IMR-90 (cell line): ENCODE measurements at regions not wholly inside any gene's neighbourhood (a gene's known extent, or its start where the extent isn't known, plus 50 kb on each side); places are given as distances from the start of the nearest gene placed in this dataset.

Source experiments
- ATAC-seq: fragments of 200-7000 bp; cut with Tn5 transposase; 2 replicates; pipeline ENCODE4 v1.9.1; 2020; ENCODE audit warnings: low read depth, mild to moderate bottlenecking, moderate library complexity
- BruUV-seq: library from RNA; stranded (reverse); fragments of 400-500 nt; replicated peaks from 2 replicates; lab custom pipeline; 2021; lab: Mats Ljungman, UMichigan
- CTCF ChIA-PET: fragments of 300-600 bp; formaldehyde crosslinking; extraction: SDS; loops from one replicate; lab custom pipeline; 2021; ENCODE audit warnings: antibody characterized with exemption; lab: Yijun Ruan, JAX
- POLR2A ChIA-PET: fragments of 300-600 bp; sonication (Branson Sonifier 250); formaldehyde crosslinking; loops from one replicate; lab custom pipeline; 2022; ENCODE audit warnings: antibody characterized with exemption; ENCODE audit not compliant: unreplicated experiment; lab: Charles Lee
- DNase-seq: peaks from one replicate; pipeline ENCODE4 v3.0.0; 2013
- H2AFZ ChIP-seq: replicated peaks from 2 replicates; pipeline ENCODE3; 2013; ENCODE audit warnings: low read length, mild to moderate bottlenecking; ENCODE audit not compliant: poor library complexity
- H2AK5ac ChIP-seq: 2 replicates; pipeline ENCODE4 v1.6.1; 2013; ENCODE audit warnings: low read depth, low read length, inconsistent platforms
- H2AK9ac ChIP-seq: replicated peaks from 2 replicates; pipeline ENCODE3; 2013; ENCODE audit warnings: mild to moderate bottlenecking, low read depth, low read length, moderate library complexity; ENCODE audit not compliant: poor library complexity
- H2BK120ac ChIP-seq: 2 replicates; pipeline ENCODE4 v1.6.1; 2013; ENCODE audit warnings: low read depth, low read length, inconsistent platforms
- H2BK15ac ChIP-seq: 3 replicates; pipeline ENCODE4 v1.6.1; 2013; ENCODE audit warnings: low read depth, low read length, inconsistent platforms
- H2BK20ac ChIP-seq: 2 replicates; pipeline ENCODE4 v1.6.1; 2013; ENCODE audit warnings: low read depth, mild to moderate bottlenecking, inconsistent platforms, low read length, moderate library complexity
- H2BK5ac ChIP-seq: 2 replicates; pipeline ENCODE4 v1.6.1; 2013; ENCODE audit warnings: mild to moderate bottlenecking, low read depth, low read length, inconsistent platforms; ENCODE audit not compliant: poor library complexity, severe bottlenecking
- H3K14ac ChIP-seq: replicated peaks from 2 replicates; pipeline ENCODE4 v1.6.1; 2013; ENCODE audit warnings: low read depth, low read length, inconsistent platforms
- H3K18ac ChIP-seq: 2 replicates; pipeline ENCODE4 v1.6.1; 2013; ENCODE audit warnings: low read depth, low read length, control low read depth
- H3K23ac ChIP-seq: 2 replicates; pipeline ENCODE4 v1.6.1; 2013; ENCODE audit warnings: low read depth, low read length, inconsistent platforms
- H3K27ac ChIP-seq: 2 replicates; pipeline ENCODE4 v1.5.1; 2013; ENCODE audit warnings: mild to moderate bottlenecking, control low read depth, low read length; ENCODE audit not compliant: insufficient read depth
- H3K27me3 ChIP-seq: 2 replicates; pipeline ENCODE4 v1.6.1; 2013; ENCODE audit warnings: low read length; ENCODE audit not compliant: control insufficient read depth, insufficient read depth
- H3K36me3 ChIP-seq: 2 replicates; pipeline ENCODE4 v1.6.1; 2013; ENCODE audit warnings: low read length, mixed read lengths; ENCODE audit not compliant: control insufficient read depth, insufficient read depth
- H3K4ac ChIP-seq: 2 replicates; pipeline ENCODE4 v1.6.1; 2013; ENCODE audit warnings: low read depth, low read length, inconsistent platforms
- H3K4me1 ChIP-seq: 2 replicates; pipeline ENCODE4 v1.6.1; 2013; ENCODE audit warnings: low read length, mixed read lengths; ENCODE audit not compliant: control insufficient read depth, insufficient read depth
- H3K4me2 ChIP-seq: 2 replicates; pipeline ENCODE4 v1.6.1; 2013; ENCODE audit warnings: low read depth, mild to moderate bottlenecking, control low read depth, low read length, moderate library complexity
- H3K4me3 ChIP-seq: 2 replicates; pipeline ENCODE4 v1.5.1; 2013; ENCODE audit warnings: low read depth, mild to moderate bottlenecking, control low read depth, low read length, moderate library complexity; ENCODE audit not compliant: insufficient read depth
- H3K56ac ChIP-seq: 2 replicates; pipeline ENCODE4 v1.6.1; 2013; ENCODE audit warnings: low read length, inconsistent platforms; ENCODE audit not compliant: insufficient read depth; ENCODE audit errors: extremely low read depth
- H3K79me1 ChIP-seq, 2 experiments: 2 replicates each; pipeline ENCODE4 v1.6.1; 2013; ENCODE audit warnings: low read length in 2 of 2, inconsistent platforms in 1 of 2, low read depth in 1 of 2
- H3K9ac ChIP-seq: 2 replicates; pipeline ENCODE4 v1.6.1; 2013; ENCODE audit warnings: low read depth, low read length, control low read depth
- H3K9me1 ChIP-seq: 2 replicates; pipeline ENCODE4 v1.6.1; 2013; ENCODE audit warnings: low read length, inconsistent platforms; ENCODE audit not compliant: insufficient read depth
- H3K9me3 ChIP-seq: 2 replicates; pipeline ENCODE4 v1.6.1; 2013; ENCODE audit warnings: low read length; ENCODE audit not compliant: control insufficient read depth, insufficient read depth
- H4K20me1 ChIP-seq: 2 replicates; pipeline ENCODE4 v1.6.1; 2013; ENCODE audit warnings: low read length, inconsistent platforms; ENCODE audit not compliant: insufficient read depth
- H4K5ac ChIP-seq: 2 replicates; pipeline ENCODE4 v1.6.1; 2013; ENCODE audit warnings: mild to moderate bottlenecking, low read depth, low read length, control low read depth
- H4K8ac ChIP-seq, 2 experiments: 2 replicates each; pipeline ENCODE4 v1.6.1; 2013; ENCODE audit warnings: low read depth in 2 of 2, low read length in 2 of 2, control low read depth in 1 of 2, inconsistent platforms in 1 of 2
- H4K91ac ChIP-seq: 2 replicates; pipeline ENCODE4 v1.6.1; 2013; ENCODE audit warnings: low read depth, low read length, inconsistent platforms; ENCODE audit not compliant: insufficient read depth
- BHLHE40 ChIP-seq: fragments of 150-350 bp; IDR thresholded peaks from 2 replicates; pipeline ENCODE4 v1.6.1; 2016; ENCODE audit warnings: mild to moderate bottlenecking, low read depth, low read length
- CEBPB ChIP-seq: IDR thresholded peaks from 2 replicates; pipeline ENCODE4 v1.6.1; 2012; ENCODE audit warnings: low read depth, low read length, improper control_type of control experiment
- CHD1 ChIP-seq: IDR thresholded peaks from 2 replicates; pipeline ENCODE4 v1.6.1; 2012; ENCODE audit warnings: low read depth, low read length, improper control_type of control experiment
- FOS ChIP-seq: fragments of 150-350 bp; IDR thresholded peaks from 2 replicates; pipeline ENCODE4 v1.6.1; 2016; ENCODE audit warnings: low read depth, low read length
- MAFK ChIP-seq: IDR thresholded peaks from 2 replicates; pipeline ENCODE4 v1.6.1; 2012; ENCODE audit warnings: low read depth, low read length, improper control_type of control experiment
- MAZ ChIP-seq: IDR thresholded peaks from 2 replicates; pipeline ENCODE4 v1.6.1; 2012; ENCODE audit warnings: low read depth, mild to moderate bottlenecking, low read length, improper control_type of control experiment, moderate library complexity, borderline replicate concordance
- MXI1 ChIP-seq: IDR thresholded peaks from 2 replicates; pipeline ENCODE4 v1.6.1; 2012; ENCODE audit warnings: low read depth, mild to moderate bottlenecking, low read length, moderate library complexity, borderline replicate concordance
- NFE2L2 ChIP-seq: fragments of 150-350 bp; IDR thresholded peaks from 2 replicates; pipeline ENCODE4 v1.6.1; 2016; ENCODE audit warnings: low read depth, mild to moderate bottlenecking, low read length
- POLR2A ChIP-seq: IDR thresholded peaks from 2 replicates; pipeline ENCODE4 v1.6.1; 2012; ENCODE audit warnings: mild to moderate bottlenecking, low read depth, low read length
- RAD21 ChIP-seq: IDR thresholded peaks from 2 replicates; pipeline ENCODE4 v1.6.1; 2012; ENCODE audit warnings: low read length, improper control_type of control experiment
- RCOR1 ChIP-seq: IDR thresholded peaks from 2 replicates; pipeline ENCODE4 v1.6.1; 2012; ENCODE audit warnings: mild to moderate bottlenecking, low read length, improper control_type of control experiment; ENCODE audit not compliant: insufficient replicate concordance
- RFX5 ChIP-seq: IDR thresholded peaks from 2 replicates; pipeline ENCODE4 v1.8.0; 2012; ENCODE audit warnings: low read depth, mild to moderate bottlenecking, low read length, moderate library complexity
- SMC3 ChIP-seq: fragments of 150-350 bp; IDR thresholded peaks from 2 replicates; pipeline ENCODE4 v1.6.1; 2016; ENCODE audit warnings: low read depth, mild to moderate bottlenecking, antibody characterized with exemption, low read length, moderate library complexity
- WGBS, 2 experiments: methylation state at CpG; one replicate each; pipeline versions ENCODE4 v1.1.5 to v1.1.7; 2013; ENCODE audit warnings: missing lambda C conversion rate in 2 of 2; ENCODE audit not compliant: insufficient read length in 1 of 2; ENCODE audit errors: extremely low coverage in 2 of 2; 5-methylcytosine and 5-hydroxymethylcytosine counted together
- dilution Hi-C: fragments of 300-500 bp; cut with HindIII; formaldehyde crosslinking; loops from one replicate; pipeline ENCODE4 v1.14.3; 2018; ENCODE audit warnings: low sequenced_read_pairs; ENCODE audit not compliant: unreplicated experiment
- in situ Hi-C: fragments of 300-500 bp; cut with MboI; formaldehyde crosslinking; loops from 3 replicates; pipeline ENCODE4 v1.14.3; 2019; ENCODE audit warnings: low sequenced_read_pairs, inconsistent platforms, mixed read lengths
- intact Hi-C: fragments of 100-400 bp; cut with micrococcal nuclease; formaldehyde crosslinking; loops from 2 replicates; pipeline ENCODE4 v1.10.0; 2022
- TF ChIP-seq, protein P1 (sequence below): fragments of 150-350 bp; IDR thresholded peaks from 2 replicates; pipeline ENCODE4 v1.6.1; 2017; ENCODE audit warnings: mild to moderate bottlenecking, antibody characterized with exemption, low read length, low read depth
- TF ChIP-seq, protein P2 (sequence below): conservative IDR thresholded peaks from 2 replicates; pipeline ENCODE4 v1.5.1; 2012; ENCODE audit warnings: mild to moderate bottlenecking, low read depth, low read length, improper control_type of control experiment
- TF ChIP-seq, protein P3 (sequence below): fragments of 150-350 bp; IDR thresholded peaks from 2 replicates; pipeline ENCODE4 v1.6.1; 2016; ENCODE audit warnings: low read depth, mild to moderate bottlenecking, low read length, moderate library complexity, borderline replicate concordance

DNA sequence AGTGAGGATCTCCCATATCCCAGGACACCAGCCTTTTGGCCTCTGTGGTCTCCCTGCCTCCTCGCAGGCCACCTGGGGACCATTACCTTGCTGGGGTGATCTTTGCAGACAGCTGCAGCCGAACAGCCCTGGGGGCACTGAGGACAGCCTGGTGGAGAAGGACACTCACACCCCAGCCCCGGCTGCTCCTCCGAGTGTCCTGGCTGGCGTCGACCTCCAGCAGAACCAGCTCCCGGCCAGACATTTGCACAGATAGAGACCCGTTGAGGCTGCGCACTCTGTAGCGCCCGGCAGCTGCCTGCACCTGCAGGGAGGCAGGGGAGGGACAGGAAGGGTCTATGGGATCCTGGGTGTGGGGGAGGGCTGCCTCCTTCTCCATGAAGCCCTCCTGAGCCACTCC, 90.3 kb downstream of the RMI2 start:
- no TSS peak for BruUV-seq
- H3K4me3 ChIP-seq = no peak overlapping the region
- no peak overlapping the region for H2AK5ac ChIP-seq
- H4K20me1 ChIP-seq = no peaks in the 10 kb centered on the region
- no peak overlapping the region for H3K56ac ChIP-seq
- H3K9me3 ChIP-seq = peaks cover 18% of the 10 kb centered on the region
- no peak overlapping the region for H3K4me2 ChIP-seq
- dilution Hi-C loops = no loop called here
- ChIA-PET CTCF (no interaction called here), POLR2A (no interaction called here)
- H2AK9ac ChIP-seq = no peak overlapping the region
- no peak overlapping the region for H4K8ac ChIP-seq
- H3K27me3 ChIP-seq = peaks cover 34% of the 10 kb centered on the region
- no peak overlapping the region for H3K9ac ChIP-seq
- intact Hi-C loops = no loop called here
- H3K79me1 ChIP-seq = no peaks in the 10 kb centered on the region
- H2BK15ac ChIP-seq = no peak overlapping the region
- no peak overlapping the region for H4K5ac ChIP-seq
- no peak overlapping the region for H2BK120ac ChIP-seq
- no peaks in the 10 kb centered on the region for H3K9me1 ChIP-seq
- no peak overlapping the region for H3K18ac ChIP-seq
- no peak overlapping the region for H3K27ac ChIP-seq
- no peak for TF ChIP-seq FOS
- no peak for TF ChIP-seq MAZ
- no peak for TF ChIP-seq BHLHE40
- TF ChIP-seq RAD21 = no peak
- no peak for TF ChIP-seq RCOR1
- TF ChIP-seq MAFK = no peak
- TF ChIP-seq, protein P1, sequence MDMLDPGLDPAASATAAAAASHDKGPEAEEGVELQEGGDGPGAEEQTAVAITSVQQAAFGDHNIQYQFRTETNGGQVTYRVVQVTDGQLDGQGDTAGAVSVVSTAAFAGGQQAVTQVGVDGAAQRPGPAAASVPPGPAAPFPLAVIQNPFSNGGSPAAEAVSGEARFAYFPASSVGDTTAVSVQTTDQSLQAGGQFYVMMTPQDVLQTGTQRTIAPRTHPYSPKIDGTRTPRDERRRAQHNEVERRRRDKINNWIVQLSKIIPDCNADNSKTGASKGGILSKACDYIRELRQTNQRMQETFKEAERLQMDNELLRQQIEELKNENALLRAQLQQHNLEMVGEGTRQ = no peak
- TF ChIP-seq, protein P2, sequence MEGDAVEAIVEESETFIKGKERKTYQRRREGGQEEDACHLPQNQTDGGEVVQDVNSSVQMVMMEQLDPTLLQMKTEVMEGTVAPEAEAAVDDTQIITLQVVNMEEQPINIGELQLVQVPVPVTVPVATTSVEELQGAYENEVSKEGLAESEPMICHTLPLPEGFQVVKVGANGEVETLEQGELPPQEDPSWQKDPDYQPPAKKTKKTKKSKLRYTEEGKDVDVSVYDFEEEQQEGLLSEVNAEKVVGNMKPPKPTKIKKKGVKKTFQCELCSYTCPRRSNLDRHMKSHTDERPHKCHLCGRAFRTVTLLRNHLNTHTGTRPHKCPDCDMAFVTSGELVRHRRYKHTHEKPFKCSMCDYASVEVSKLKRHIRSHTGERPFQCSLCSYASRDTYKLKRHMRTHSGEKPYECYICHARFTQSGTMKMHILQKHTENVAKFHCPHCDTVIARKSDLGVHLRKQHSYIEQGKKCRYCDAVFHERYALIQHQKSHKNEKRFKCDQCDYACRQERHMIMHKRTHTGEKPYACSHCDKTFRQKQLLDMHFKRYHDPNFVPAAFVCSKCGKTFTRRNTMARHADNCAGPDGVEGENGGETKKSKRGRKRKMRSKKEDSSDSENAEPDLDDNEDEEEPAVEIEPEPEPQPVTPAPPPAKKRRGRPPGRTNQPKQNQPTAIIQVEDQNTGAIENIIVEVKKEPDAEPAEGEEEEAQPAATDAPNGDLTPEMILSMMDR = no peak
- no peak for TF ChIP-seq NFE2L2
- TF ChIP-seq, protein P3, sequence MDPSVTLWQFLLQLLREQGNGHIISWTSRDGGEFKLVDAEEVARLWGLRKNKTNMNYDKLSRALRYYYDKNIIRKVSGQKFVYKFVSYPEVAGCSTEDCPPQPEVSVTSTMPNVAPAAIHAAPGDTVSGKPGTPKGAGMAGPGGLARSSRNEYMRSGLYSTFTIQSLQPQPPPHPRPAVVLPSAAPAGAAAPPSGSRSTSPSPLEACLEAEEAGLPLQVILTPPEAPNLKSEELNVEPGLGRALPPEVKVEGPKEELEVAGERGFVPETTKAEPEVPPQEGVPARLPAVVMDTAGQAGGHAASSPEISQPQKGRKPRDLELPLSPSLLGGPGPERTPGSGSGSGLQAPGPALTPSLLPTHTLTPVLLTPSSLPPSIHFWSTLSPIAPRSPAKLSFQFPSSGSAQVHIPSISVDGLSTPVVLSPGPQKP = no peak
- no peak for TF ChIP-seq CHD1
- TF ChIP-seq RFX5 = no peak
- no peak for TF ChIP-seq POLR2A
- no peak for TF ChIP-seq MXI1
- TF ChIP-seq SMC3 = no peak
- no peak for TF ChIP-seq CEBPB
- H2BK5ac ChIP-seq = no peak overlapping the region
- in situ Hi-C loops = no loop called here
- H3K4ac ChIP-seq = no peak overlapping the region
- H4K91ac ChIP-seq = no peak overlapping the region
- H3K23ac ChIP-seq = no peak overlapping the region
- H2BK20ac ChIP-seq = no peak overlapping the region
- H2AFZ ChIP-seq = no peak overlapping the region
- no peaks in the 10 kb centered on the region for H3K4me1 ChIP-seq
- no peak overlapping the region for H3K14ac ChIP-seq
- ATAC-seq (no peak), DNase-seq (no peak)
- no peaks in the 10 kb centered on the region for H3K36me3 ChIP-seq
- WGBS, 2 experiments = no CpG with 5 or more reads among the region's 11 CpGs
